ENCODE measurements at regions not wholly inside any gene's neighbourhood (a gene's known extent, or its start where the extent isn't known, plus 50 kb on each side); places are given as distances from the start of the nearest gene placed in this dataset.
"Not testable (repeated sequence)": the region's sequence is repeated elsewhere in the genome, so short reads cannot be mapped to it uniquely, and the experiment has no call there.

DNA sequence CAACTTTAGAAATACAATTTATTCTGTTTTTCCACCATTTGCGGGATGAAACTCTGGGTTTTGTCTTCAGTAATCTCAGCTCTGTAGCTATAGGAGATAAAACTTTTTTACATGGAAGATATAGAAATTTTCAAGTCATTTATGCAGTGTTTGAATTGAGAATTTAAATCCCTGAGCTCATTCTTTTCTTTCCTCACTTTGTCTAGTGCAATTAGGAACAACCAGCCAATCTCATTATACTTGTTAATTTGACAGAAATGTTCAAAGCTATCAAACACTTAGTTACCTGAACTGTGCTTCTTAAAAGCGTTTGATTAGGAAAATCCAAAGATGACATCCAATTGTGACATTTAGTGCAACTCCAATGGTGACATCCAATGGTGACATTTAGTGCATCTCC is 1014.3 kb downstream of the SLITRK5 start:
- POLR2A ChIA-PET: no interaction called here
- H3K27ac Mint-ChIP-seq: no peak overlapping the region
- H3K36me3 Mint-ChIP-seq: no peaks in the 10 kb centered on the region
- intact Hi-C loops (cut with micrococcal nuclease): no loop called here
- no peaks in the 10 kb centered on the region for H3K27me3 Mint-ChIP-seq
- no peaks in the 10 kb centered on the region for H3K4me1 Mint-ChIP-seq (ENCODE audit: low read depth)
- no peak overlapping the region for H3K4me3 Mint-ChIP-seq
- CTCF ChIA-PET: no interaction called here
- no peak for DNase-seq
- H3K9me3 Mint-ChIP-seq: peaks cover 17% of the 10 kb centered on the region

DNA sequence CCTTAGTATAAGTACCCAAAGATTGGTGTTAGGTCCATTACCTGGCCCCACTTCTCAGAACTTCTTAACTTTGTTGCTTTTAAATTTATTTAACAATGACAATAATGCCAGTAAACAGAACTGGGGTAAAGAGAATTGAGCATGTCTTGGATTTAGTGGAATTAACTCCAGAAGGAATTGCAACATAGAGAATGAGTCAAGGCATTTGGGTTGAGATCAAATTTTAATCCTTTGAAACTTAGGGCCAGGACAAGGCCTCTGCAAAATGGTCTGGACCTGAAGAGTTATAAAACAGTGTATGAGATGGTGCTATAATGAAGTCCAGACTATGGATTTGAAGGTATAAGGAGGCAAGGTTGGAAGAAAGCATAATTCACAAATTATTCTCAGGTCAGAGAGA is 1030.4 kb downstream of the SLITRK5 start:
- Mint-ChIP-seq H3K27me3 (no peaks in the 10 kb centered on the region), H3K27ac (no peak overlapping the region), H3K4me1 (ENCODE audit: low read depth) (no peaks in the 10 kb centered on the region), H3K36me3 (no peaks in the 10 kb centered on the region), H3K9me3 (peaks cover 8% of the 10 kb centered on the region), H3K4me3 (no peak overlapping the region)
- ChIA-PET POLR2A (no interaction called here), CTCF (no interaction called here)
- DNase-seq: no peak
- intact Hi-C loops (cut with micrococcal nuclease): no loop called here

DNA sequence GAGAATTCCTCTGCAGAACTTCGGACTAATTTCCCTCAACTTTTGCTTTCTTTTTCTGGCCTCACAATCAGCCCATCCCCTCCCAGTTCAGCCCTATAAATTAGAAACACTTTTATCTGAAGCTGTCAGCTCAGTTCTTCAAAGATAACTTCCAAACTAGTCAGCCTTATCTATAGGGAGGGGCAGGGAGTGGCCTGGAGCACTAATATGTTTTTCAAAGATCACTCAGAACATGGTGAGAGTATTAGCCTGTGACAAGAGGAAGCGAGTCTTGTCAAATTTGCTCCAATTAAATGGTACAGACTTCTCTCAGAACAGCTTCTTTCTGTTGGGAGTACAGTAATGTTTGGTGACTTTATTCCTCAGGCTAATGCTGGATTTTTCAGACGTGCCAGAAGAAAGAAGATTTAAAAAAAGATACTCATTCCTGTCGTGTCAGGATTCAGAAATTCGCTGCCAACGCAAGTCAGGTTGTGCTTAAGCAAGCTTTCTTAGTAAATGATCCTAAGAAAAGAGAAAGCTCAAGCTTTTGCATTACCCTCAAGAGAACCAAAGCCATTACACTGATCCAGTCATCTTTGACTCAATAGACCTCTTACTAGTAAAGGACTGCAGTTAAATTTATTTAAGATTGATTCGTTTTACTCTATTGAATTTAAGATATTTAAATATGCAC is 1033.6 kb downstream of the SLITRK5 start:
- H3K27ac Mint-ChIP-seq: no peak overlapping the region
- intact Hi-C loops (cut with micrococcal nuclease): no loop called here
- H3K36me3 Mint-ChIP-seq: no peaks in the 10 kb centered on the region
- no peak for DNase-seq
- peaks cover 13% of the 10 kb centered on the region for H3K9me3 Mint-ChIP-seq
- no peaks in the 10 kb centered on the region for H3K27me3 Mint-ChIP-seq
- no peaks in the 10 kb centered on the region for H3K4me1 Mint-ChIP-seq (ENCODE audit: low read depth)
- ChIA-PET CTCF (interaction anchor here (0.6 kb wide), 1 partner anchor 191 kb away, joined by 3 read pairs; no protein-coding TSS in a partner anchor), POLR2A (no interaction called here)
- no peak overlapping the region for H3K4me3 Mint-ChIP-seq

DNA sequence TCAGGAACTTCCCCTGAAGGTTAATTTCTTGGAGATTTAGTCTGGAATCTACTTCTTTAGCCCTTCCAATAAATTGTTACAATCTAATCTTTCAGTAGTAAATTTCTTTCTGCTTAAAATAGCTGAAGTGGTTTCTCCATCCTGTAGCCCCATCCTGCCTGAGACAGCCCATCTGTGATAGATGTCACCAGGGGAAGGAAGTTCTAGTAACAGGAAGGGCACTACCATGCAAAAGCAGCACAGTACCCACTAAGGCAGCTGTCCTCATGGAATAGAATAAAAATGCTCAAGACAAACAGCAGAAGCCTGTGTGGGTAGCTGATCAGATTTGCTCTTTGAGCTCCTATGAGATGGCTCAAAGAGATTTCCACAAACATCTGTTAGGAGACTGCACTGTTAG is 1036.5 kb downstream of the SLITRK5 start:
- intact Hi-C loops (cut with micrococcal nuclease): no loop called here
- no peak for DNase-seq
- ChIA-PET POLR2A (no interaction called here), CTCF (no interaction called here)
- no peaks in the 10 kb centered on the region for H3K4me1 Mint-ChIP-seq (ENCODE audit: low read depth)
- peaks cover 13% of the 10 kb centered on the region for H3K9me3 Mint-ChIP-seq
- no peak overlapping the region for H3K4me3 Mint-ChIP-seq
- no peaks in the 10 kb centered on the region for H3K27me3 Mint-ChIP-seq
- H3K36me3 Mint-ChIP-seq: no peaks in the 10 kb centered on the region
- H3K27ac Mint-ChIP-seq: no peak overlapping the region

DNA sequence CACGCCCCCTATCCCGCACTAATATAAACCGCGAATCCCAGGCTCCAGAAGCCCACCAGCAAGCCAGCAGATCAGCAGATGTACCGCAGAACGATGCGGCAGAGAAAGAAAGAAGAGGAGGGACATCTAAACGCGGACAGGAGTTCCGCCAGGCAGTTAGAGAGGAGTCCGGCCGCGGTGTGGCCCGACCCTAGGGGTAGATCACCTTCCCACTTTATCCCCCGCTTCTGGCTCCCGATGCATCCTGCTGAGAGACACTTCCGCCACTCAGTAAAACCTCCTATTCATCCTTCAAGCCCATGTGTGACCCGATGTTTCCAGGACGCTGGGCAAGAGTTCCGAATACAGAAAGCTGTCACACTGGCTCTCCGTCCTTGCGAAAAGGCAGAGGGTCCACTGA is 1046.8 kb downstream of the SLITRK5 start:
- H3K27me3 Mint-ChIP-seq: no peaks in the 10 kb centered on the region

DNA sequence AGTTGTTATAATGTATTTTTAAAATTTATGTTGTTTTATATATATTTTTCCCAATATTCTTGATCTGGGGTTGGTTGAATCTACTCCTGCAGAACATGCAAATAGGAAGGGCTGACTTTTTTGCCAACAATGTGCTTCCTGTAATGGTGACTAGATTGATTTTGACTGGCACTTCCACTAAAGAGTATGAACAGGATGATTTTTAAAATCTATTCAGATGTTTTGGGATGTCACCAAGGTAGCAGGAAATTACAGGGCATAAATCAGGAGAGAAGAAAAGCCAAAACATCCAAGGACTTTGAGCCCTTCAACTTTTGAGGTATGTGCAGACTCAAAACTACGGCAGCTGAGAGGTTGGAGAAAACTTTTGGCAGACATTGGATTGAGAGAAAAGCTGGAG is 1047.6 kb downstream of the SLITRK5 start:
- POLR2A ChIA-PET: no interaction called here
- peaks cover 14% of the 10 kb centered on the region for H3K9me3 Mint-ChIP-seq

More for the DNA sequence above, 1046.8 kb downstream of the SLITRK5 start:
- POLR2A ChIA-PET: no interaction called here
- no peak for DNase-seq
- H3K9me3 Mint-ChIP-seq: peaks cover 9% of the 10 kb centered on the region
- H3K4me1 Mint-ChIP-seq (ENCODE audit: low read depth): no peaks in the 10 kb centered on the region
- CTCF ChIA-PET: no interaction called here
- intact Hi-C loops (cut with micrococcal nuclease): no loop called here
- no peaks in the 10 kb centered on the region for H3K36me3 Mint-ChIP-seq
- no peak overlapping the region for H3K4me3 Mint-ChIP-seq
- no peak overlapping the region for H3K27ac Mint-ChIP-seq

DNA sequence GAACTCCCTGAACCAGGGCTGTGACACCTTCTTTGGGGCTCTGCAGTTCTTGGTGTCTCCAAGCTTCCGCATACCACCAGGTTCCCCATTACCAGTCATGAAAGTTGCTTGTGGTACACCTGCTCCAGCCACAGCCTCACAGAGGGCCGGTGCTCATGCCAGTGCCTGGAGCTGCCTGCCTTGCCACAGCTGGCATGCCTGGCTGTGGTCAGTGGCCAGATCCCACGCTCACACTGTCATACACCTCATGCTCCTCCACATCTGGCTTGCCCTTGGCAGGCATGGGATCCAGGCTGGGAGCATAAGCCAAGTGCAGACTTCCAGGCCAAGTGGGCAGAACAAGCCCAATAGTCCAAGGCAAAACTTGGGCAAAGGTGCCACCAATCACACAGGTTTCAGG is 1054.9 kb downstream of the SLITRK5 start:
- no peak overlapping the region for H3K4me3 Mint-ChIP-seq

More for the DNA sequence above, 1047.6 kb downstream of the SLITRK5 start:
- H3K27me3 Mint-ChIP-seq: no peaks in the 10 kb centered on the region
- CTCF ChIA-PET: no interaction called here
- H3K4me3 Mint-ChIP-seq: no peak overlapping the region
- no peak overlapping the region for H3K27ac Mint-ChIP-seq
- H3K36me3 Mint-ChIP-seq: no peaks in the 10 kb centered on the region
- no peak for DNase-seq
- intact Hi-C loops (cut with micrococcal nuclease): no loop called here
- H3K4me1 Mint-ChIP-seq (ENCODE audit: low read depth): no peaks in the 10 kb centered on the region

DNA sequence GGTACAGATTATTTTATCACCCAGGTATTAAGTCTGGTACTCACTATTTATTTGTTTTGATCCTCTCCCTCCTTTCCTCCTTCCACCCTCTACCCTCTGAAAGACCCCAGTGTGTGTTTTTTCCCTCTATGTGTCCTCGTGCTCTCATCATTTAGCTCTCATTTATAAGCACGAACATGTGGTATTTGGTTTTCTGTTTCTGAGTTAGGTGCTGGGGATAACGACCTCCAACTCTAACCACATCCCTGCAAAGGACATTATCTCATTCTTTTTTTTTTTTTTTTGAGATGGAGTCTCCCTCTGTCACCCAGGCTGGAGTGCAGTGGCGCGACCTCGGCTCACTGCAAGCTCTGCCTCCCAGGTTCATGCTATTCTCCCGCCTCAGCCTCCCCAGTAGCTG is 1056.1 kb downstream of the SLITRK5 start:
- intact Hi-C loops (cut with micrococcal nuclease); H3K4me3 Mint-ChIP-seq; H3K4me1 Mint-ChIP-seq (ENCODE audit: low read depth); CTCF ChIA-PET; H3K27me3 Mint-ChIP-seq; DNase-seq; H3K27ac Mint-ChIP-seq; H3K36me3 Mint-ChIP-seq: not testable (repeated sequence)
- H3K9me3 Mint-ChIP-seq: peaks cover 25% of the 10 kb centered on the region
- POLR2A ChIA-PET: interaction anchor here (0.7 kb wide), 1 partner anchor 1234 kb away, joined by 5 read pairs; no protein-coding TSS in a partner anchor

More for the DNA sequence above, 1054.9 kb downstream of the SLITRK5 start:
- intact Hi-C loops (cut with micrococcal nuclease): no loop called here
- Mint-ChIP-seq H3K36me3 (no peaks in the 10 kb centered on the region), H3K9me3 (peaks cover 25% of the 10 kb centered on the region), H3K27ac (no peak overlapping the region), H3K4me1 (ENCODE audit: low read depth) (no peaks in the 10 kb centered on the region), H3K27me3 (no peaks in the 10 kb centered on the region)
- ChIA-PET CTCF (no interaction called here), POLR2A (no interaction called here)
- no peak for DNase-seq

DNA sequence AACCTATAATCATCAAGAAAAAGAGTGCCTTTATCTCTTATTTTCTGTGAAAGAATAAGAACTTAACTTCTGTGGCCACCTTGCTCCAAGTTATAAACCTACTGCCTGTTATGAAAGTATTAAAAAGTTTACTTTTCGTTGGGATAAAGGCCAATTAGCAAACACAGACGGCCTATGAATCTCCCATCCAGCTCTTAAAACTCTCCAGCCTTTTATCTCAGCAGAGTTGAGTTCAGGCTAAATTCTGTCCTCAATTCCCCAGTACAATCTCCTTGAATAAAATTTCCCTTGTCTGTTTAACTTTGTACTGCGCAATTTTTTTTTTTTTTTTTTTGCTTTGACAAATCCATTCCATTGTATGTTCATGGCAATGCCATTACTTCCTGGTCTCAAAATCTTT is 1058.4 kb downstream of the SLITRK5 start:
- ChIA-PET POLR2A (no interaction called here), CTCF (no interaction called here)
- Mint-ChIP-seq H3K9me3 (peaks cover 15% of the 10 kb centered on the region), H3K27me3 (no peaks in the 10 kb centered on the region), H3K27ac (no peak overlapping the region), H3K4me3 (no peak overlapping the region), H3K36me3 (no peaks in the 10 kb centered on the region), H3K4me1 (ENCODE audit: low read depth) (no peaks in the 10 kb centered on the region)
- DNase-seq: no peak
- intact Hi-C loops (cut with micrococcal nuclease): no loop called here

DNA sequence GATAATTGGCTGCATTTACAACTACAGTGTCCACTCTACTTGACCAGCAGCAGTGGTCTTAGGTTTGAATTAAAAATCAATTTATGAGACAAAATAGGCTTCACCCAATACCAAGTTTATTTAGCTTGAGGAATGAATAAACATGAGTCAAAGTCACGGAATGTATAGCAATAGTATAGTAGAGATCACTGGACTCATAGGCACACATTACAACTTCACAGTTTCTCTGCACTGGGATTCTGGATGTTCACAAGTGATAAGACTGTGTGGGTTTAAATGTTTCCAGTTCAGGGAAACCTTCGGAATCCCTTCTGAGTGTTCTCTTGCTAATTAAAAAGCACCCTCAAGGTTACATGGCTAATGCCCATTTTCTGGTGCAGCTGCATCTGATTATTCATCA is 1064.9 kb downstream of the SLITRK5 start:
- Mint-ChIP-seq H3K27ac (no peak overlapping the region), H3K4me3 (no peak overlapping the region), H3K27me3 (no peaks in the 10 kb centered on the region), H3K4me1 (ENCODE audit: low read depth) (no peaks in the 10 kb centered on the region), H3K9me3 (peaks cover 9% of the 10 kb centered on the region), H3K36me3 (no peaks in the 10 kb centered on the region)
- intact Hi-C loops (cut with micrococcal nuclease): no loop called here
- no peak for DNase-seq
- ChIA-PET POLR2A (no interaction called here), CTCF (no interaction called here)

DNA sequence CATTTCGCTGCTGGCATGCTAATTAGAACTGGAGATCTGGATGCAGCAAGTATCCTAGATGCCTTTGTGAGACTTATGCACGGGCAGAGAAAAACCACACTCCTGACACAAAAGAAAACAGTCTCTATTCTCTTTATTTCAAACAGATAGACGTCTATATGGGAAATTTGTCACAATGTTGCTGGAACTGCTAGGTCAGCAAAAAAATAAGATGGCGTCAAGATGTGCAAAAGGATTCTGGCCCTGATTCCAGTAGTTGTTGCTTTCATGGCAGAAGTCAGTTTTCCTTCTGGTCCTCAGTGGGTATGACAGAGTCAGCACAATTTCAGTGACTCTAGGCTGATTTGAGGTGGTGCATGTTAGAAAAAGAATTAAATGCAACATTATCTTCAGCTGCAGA is 1068.0 kb downstream of the SLITRK5 start:
- intact Hi-C loops (cut with micrococcal nuclease): no loop called here
- Mint-ChIP-seq H3K4me1 (ENCODE audit: low read depth) (no peaks in the 10 kb centered on the region), H3K27me3 (no peaks in the 10 kb centered on the region), H3K36me3 (no peaks in the 10 kb centered on the region), H3K27ac (no peak overlapping the region), H3K9me3 (peaks cover 10% of the 10 kb centered on the region), H3K4me3 (no peak overlapping the region)
- DNase-seq: no peak
- CTCF ChIA-PET: no interaction called here
- POLR2A ChIA-PET: no interaction called here

DNA sequence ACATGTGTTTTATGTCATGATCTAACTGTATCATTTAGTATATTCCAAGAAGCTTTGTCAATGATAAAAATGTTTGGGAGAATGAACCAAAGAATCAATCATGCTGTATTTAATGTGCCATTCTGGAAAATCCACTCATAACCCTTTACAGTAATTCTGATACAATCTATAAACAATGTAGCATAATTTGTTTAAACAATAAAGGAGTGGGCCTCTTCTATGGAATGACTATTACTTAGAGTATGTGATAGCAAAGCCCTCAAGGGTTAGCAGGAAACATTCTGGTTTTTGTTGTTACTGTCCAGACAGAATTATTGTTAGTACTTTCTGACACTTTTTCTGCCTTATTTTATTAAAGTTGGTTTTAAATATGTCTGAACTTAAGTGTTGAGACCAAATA is 1073.1 kb downstream of the SLITRK5 start:
- Mint-ChIP-seq H3K27me3 (no peaks in the 10 kb centered on the region), H3K9me3 (peaks cover 9% of the 10 kb centered on the region), H3K4me1 (ENCODE audit: low read depth) (no peaks in the 10 kb centered on the region), H3K4me3 (no peak overlapping the region), H3K36me3 (no peaks in the 10 kb centered on the region), H3K27ac (no peak overlapping the region)
- DNase-seq: no peak
- POLR2A ChIA-PET: no interaction called here
- CTCF ChIA-PET: no interaction called here
- intact Hi-C loops (cut with micrococcal nuclease): no loop called here

DNA sequence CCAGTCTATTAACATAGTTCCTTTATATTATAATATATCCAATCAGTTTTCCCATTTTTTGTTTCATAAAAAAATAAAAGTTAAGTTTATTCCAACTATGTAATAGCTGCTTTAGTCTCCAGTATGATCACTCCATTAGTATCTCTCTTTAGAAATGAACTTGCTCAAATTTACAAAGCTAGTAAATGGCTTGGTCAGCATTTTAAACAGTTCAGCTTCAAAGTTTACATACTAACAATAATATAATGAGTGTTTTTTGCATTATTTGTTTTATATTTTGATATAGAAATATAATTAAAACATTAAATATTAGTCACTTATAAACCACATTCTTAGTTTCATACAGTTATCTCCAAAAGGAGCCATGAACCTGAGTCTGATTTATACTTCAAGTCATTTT is 1073.8 kb downstream of the SLITRK5 start:
- ChIA-PET CTCF (no interaction called here), POLR2A (no interaction called here)
- Mint-ChIP-seq H3K4me1 (ENCODE audit: low read depth) (no peaks in the 10 kb centered on the region), H3K36me3 (no peaks in the 10 kb centered on the region), H3K4me3 (no peak overlapping the region), H3K27me3 (no peaks in the 10 kb centered on the region), H3K27ac (no peak overlapping the region), H3K9me3 (peaks cover 10% of the 10 kb centered on the region)
- no peak for DNase-seq
- intact Hi-C loops (cut with micrococcal nuclease): no loop called here
